Adrenal gland (tissue), 9 donors: ENCODE measurements at regions not wholly inside any gene's neighbourhood (a gene's known extent, or its start where the extent isn't known, plus 50 kb on each side); places are given as distances from the start of the nearest gene placed in this dataset.

ENCODE experiments used
- DNase-seq, 7 donors: peaks; one replicate each; pipeline ENCODE4 v3.0.0-alpha.2; 2019 to 2020
- H3K27ac ChIP-seq, 5 donors: fragments of 200-600 bp; sonication (generic) in 4 of 5; 1 replicate in 3 of 5; 2 replicates in 2 of 5; pipeline versions ENCODE4 v1.5.1 to v1.8.0; 2016 to 2020; ENCODE audit warnings: mild to moderate bottlenecking in 1 of 5
- H3K27me3 ChIP-seq: fragments of 200-600 bp; 2 replicates; pipeline ENCODE4 v1.8.0; 2021
- H3K36me3 ChIP-seq, 2 donors: fragments of 200-600 bp; replicated peaks in 1 of 2; 1 replicate in 1 of 2; 2 replicates in 1 of 2; pipeline versions ENCODE4 v1.5.1 to v1.8.0; 2018 to 2022
- H3K4me1 ChIP-seq, 2 donors: fragments of 200-600 bp; replicated peaks in 1 of 2; 1 replicate in 1 of 2; 2 replicates in 1 of 2; pipeline versions ENCODE4 v1.5.1 to v1.8.0; 2018 to 2021
- H3K4me3 ChIP-seq, 4 donors: fragments of 200-600 bp; sonication (generic) in 3 of 4; one replicate each; pipeline ENCODE4 v1.5.1; 2016 to 2018
- H3K9me3 ChIP-seq, 3 donors: fragments of 200-600 bp; sonication (generic) in 1 of 3; replicated peaks in 1 of 3; 1 replicate in 2 of 3; 2 replicates in 1 of 3; pipeline versions ENCODE4 v1.5.1 to v1.8.0; 2016 to 2021
- POLR2A ChIP-seq, 2 donors: fragments of 450-650 bp; IDR thresholded peaks; one replicate each; pipeline ENCODE4 v1.6.1; 2017; ENCODE audit warnings: antibody characterized with exemption in 2 of 2, mild to moderate bottlenecking in 2 of 2, moderate library complexity in 1 of 2
- WGBS, 4 donors: extraction: QIAGEN DNeasy Blood & Tissue Kit in 2 of 4; methylation state at CpG; one replicate each; pipeline versions ENCODE4 v1.1.5 to v1.1.7; 2013 to 2017; 5-methylcytosine and 5-hydroxymethylcytosine counted together
- intact Hi-C, 2 donors: fragments of 100-400 bp; cut with DNase I; formaldehyde crosslinking; loops; one replicate each; pipeline versions ENCODE4 v1.14.1 to v1.15.0; 2022 to 2023
- TF ChIP-seq, protein P1 (sequence below), 6 experiments: fragments of 450-650 bp in 4 of 6; fragments of 200-600 bp in 2 of 6; sonication (generic) in 1 of 6; IDR thresholded peaks; 1 replicate in 5 of 6; 2 replicates in 1 of 6; pipeline versions ENCODE4 v1.5.1 to v1.8.0; 2016 to 2021; ENCODE audit warnings: antibody characterized with exemption in 6 of 6, mild to moderate bottlenecking in 2 of 6, moderate library complexity in 1 of 6
- donor health status: healthy with polysubstance abuse.
- donor health status: Bipolar disorder and iron deficiency.
- donor health status: DM: yes; HTN: yes; CAD: no.
- donor health status: DM: no; HTN: no; CAD: no.
- donor health status: DM: no; HTN: no; CAD: no.

DNA sequence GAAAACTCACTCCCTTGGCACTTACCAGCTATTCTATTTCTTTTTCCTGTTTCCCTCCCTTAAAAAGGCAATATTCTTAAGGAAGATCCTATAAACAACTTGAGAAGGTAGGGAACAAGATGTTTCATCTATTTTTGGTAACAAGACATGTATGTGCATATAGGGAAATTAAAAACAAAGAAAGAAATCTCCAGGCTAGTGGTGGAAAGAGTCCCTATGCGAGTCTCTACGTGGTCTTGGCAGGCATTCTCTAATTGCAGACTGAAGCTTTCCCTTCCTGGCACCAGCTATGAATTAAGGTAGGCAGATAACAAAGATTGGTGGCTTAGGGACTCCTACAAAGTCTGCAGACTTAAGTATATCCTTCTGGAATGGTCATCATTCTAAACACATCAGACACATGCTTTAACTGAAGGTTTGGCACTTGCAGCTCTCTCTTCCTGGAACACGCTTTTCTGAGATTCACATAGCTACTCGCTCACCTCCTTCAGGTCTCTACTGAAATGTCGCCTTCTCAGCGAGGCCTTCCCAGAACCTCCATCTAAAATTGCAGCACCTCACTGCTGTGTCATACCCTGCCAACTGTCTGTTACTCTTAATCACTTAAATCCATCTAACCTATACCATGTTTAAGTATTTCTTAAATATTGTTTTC is 336.0 kb downstream of the VGLL3 start:
- H3K4me1 ChIP-seq = no peaks in the 10 kb centered on the region
- intact Hi-C loops = no loop called here
- TF ChIP-seq, protein P1, sequence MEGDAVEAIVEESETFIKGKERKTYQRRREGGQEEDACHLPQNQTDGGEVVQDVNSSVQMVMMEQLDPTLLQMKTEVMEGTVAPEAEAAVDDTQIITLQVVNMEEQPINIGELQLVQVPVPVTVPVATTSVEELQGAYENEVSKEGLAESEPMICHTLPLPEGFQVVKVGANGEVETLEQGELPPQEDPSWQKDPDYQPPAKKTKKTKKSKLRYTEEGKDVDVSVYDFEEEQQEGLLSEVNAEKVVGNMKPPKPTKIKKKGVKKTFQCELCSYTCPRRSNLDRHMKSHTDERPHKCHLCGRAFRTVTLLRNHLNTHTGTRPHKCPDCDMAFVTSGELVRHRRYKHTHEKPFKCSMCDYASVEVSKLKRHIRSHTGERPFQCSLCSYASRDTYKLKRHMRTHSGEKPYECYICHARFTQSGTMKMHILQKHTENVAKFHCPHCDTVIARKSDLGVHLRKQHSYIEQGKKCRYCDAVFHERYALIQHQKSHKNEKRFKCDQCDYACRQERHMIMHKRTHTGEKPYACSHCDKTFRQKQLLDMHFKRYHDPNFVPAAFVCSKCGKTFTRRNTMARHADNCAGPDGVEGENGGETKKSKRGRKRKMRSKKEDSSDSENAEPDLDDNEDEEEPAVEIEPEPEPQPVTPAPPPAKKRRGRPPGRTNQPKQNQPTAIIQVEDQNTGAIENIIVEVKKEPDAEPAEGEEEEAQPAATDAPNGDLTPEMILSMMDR (IDR thresholded peaks at IDR 0.05) = no peak
- TF ChIP-seq POLR2A (IDR thresholded peaks at IDR 0.05) = no peak
- no peak overlapping the region for H3K4me3 ChIP-seq
- no peak overlapping the region for H3K27ac ChIP-seq
- no peaks in the 10 kb centered on the region for H3K9me3 ChIP-seq
- no peaks in the 10 kb centered on the region for H3K36me3 ChIP-seq
- 75 to 83% (median 80%) methylated on average over 6 of the region's 6 CpGs for WGBS, 4 donors
- H3K27me3 ChIP-seq = no peaks in the 10 kb centered on the region
- no peak for DNase-seq

DNA sequence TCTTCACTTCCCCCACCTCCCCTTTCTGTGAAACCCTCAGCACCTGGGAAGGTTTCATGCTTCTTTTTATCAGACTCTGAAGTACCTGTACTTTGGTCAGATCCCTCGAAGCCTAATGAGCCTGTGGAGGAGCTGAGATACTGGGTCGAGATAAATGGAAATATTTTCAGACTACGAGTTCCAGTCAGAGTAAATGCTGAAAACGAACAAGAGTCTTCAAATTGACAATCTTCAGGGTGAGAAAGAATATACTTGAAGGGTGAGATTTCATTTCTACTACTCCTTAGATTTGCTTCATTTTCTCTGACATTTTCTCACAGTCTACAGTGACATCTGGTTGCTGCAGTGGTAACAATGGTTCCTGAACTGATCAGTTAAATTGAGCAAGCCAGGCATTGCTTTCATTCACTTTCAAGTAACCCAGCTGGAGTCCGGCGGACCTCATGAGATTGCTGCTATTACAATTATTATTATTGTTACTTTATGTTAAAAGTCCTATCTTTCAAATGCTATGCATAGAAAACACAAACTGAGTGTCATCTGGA is 337.2 kb downstream of the VGLL3 start:
- H3K9me3 ChIP-seq = no peaks in the 10 kb centered on the region
- 53 to 69% (median 61%) methylated on average over 6 of the region's 6 CpGs for WGBS, 4 donors
- no peaks in the 10 kb centered on the region for H3K36me3 ChIP-seq
- no peaks in the 10 kb centered on the region for H3K27me3 ChIP-seq
- DNase-seq = no peak
- intact Hi-C loops = no loop called here
- TF ChIP-seq POLR2A (IDR thresholded peaks at IDR 0.05) = no peak
- TF ChIP-seq, protein P1 (IDR thresholded peaks at IDR 0.05) = no peak
- H3K4me3 ChIP-seq = no peak overlapping the region
- no peak overlapping the region for H3K27ac ChIP-seq
- no peaks in the 10 kb centered on the region for H3K4me1 ChIP-seq

DNA sequence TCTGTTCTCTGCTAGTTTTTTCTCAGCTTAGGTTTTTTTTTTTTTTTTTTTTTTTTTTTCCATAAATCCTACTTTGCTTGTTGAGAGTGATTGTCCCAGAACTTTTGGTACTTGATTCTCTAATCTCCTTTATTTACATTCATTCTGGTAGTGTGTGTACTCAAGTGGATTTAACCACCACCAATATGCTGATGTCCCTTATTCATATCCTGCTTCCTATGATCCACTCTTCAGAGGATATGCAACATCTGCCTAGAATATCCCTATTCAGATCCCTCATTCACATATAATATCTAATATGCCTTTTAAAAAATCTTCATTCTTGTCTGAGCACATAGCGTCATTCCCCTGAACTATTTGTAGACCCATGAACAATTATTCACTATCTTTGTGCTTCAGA is 342.9 kb downstream of the VGLL3 start:
- WGBS, 4 donors = 83 to 90% (median 87%) methylated on average over 1 of the region's 1 CpG
- Histone ChIP-seq H3K36me3 (no peaks in the 10 kb centered on the region), H3K9me3 (no peaks in the 10 kb centered on the region), H3K27ac (no peak overlapping the region), H3K4me1 (no peaks in the 10 kb centered on the region), H3K27me3 (no peaks in the 10 kb centered on the region), H3K4me3 (no peak overlapping the region)
- DNase-seq = no peak
- no peak for TF ChIP-seq POLR2A (IDR thresholded peaks at IDR 0.05)
- TF ChIP-seq, protein P1 (IDR thresholded peaks at IDR 0.05) = no peak
- intact Hi-C loops = no loop called here

DNA sequence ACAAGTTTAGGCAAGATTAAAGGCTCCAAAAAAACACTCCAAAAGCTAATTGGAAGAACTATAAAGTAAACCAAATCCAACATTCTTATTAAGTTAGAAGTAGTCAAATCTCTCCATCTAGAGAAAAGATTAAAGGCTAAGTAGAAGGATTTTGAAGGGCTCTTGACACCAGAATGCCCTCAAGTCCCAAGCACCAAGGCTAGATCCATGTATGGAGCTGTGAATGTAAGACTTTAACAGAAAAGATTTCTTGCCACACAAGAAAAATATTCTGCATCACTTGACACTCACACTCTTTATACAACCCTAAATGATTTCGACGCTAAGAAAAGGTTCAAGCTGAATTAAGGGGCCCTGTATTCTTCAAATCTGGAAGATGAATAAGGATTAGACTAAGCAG is 345.2 kb downstream of the VGLL3 start:
- Histone ChIP-seq H3K4me3 (no peak overlapping the region), H3K27ac (no peak overlapping the region), H3K36me3 (no peaks in the 10 kb centered on the region), H3K9me3 (no peaks in the 10 kb centered on the region), H3K4me1 (no peaks in the 10 kb centered on the region), H3K27me3 (no peaks in the 10 kb centered on the region)
- intact Hi-C loops = no loop called here
- no peak for DNase-seq
- WGBS, 4 donors = 73 to 87% (median 84%) methylated on average over 2 of the region's 2 CpGs
- TF ChIP-seq, protein P1 (IDR thresholded peaks at IDR 0.05) = no peak
- TF ChIP-seq POLR2A (IDR thresholded peaks at IDR 0.05) = no peak
